ENCODE measurements at regions not wholly inside any gene's neighbourhood (a gene's known extent, or its start where the extent isn't known, plus 50 kb on each side); places are given as distances from the start of the nearest gene placed in this dataset.

DNA sequence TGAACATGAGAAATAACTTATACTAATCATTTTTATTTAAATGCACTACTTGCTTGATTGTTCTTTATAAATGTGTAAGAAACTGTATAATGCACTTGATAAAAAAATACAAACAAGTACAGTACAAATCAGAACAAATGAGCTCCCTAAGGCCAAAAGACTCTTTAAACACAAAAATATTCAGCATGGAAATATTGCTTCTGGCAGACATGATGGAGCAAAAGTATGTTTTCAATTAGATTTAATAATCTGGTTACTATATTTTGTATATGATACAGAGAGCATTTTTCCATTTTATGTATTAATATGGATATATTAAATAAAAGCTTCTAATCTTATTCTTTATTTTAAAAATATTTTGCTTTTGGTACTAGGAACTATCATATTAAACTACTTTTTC, 800.2 kb upstream of the LRFN5 start:
- TF ChIP-seq, protein P1, sequence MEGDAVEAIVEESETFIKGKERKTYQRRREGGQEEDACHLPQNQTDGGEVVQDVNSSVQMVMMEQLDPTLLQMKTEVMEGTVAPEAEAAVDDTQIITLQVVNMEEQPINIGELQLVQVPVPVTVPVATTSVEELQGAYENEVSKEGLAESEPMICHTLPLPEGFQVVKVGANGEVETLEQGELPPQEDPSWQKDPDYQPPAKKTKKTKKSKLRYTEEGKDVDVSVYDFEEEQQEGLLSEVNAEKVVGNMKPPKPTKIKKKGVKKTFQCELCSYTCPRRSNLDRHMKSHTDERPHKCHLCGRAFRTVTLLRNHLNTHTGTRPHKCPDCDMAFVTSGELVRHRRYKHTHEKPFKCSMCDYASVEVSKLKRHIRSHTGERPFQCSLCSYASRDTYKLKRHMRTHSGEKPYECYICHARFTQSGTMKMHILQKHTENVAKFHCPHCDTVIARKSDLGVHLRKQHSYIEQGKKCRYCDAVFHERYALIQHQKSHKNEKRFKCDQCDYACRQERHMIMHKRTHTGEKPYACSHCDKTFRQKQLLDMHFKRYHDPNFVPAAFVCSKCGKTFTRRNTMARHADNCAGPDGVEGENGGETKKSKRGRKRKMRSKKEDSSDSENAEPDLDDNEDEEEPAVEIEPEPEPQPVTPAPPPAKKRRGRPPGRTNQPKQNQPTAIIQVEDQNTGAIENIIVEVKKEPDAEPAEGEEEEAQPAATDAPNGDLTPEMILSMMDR (IDR thresholded peaks at IDR 0.05): no peak
- TF ChIP-seq POLR2A (IDR thresholded peaks at IDR 0.05): no peak
